Activated CD4-positive, alpha-beta T cell treated with anti-CD3 and anti-CD28 coated beads, Interleukin-10, Interleukin-2, amounts not matched to agents 100 ng/mL and 50 ng/mL, durations not matched to agents 16 hours and 8 hours (primary cell): ENCODE measurements at regions not wholly inside any gene's neighbourhood (a gene's known extent, or its start where the extent isn't known, plus 50 kb on each side); places are given as distances from the start of the nearest gene placed in this dataset.
A peak's percentile ranks its signal among the peaks of the same experiment; 100 is the strongest.

Experiments used
- DNase-seq: peaks from one replicate; pipeline ENCODE4 v3.0.0-alpha.2; 2020

GRCh38 chr15:35596285-35596684, 50.3 kb upstream of the DPH6 start:
- DNase-seq, result no peak

DNA sequence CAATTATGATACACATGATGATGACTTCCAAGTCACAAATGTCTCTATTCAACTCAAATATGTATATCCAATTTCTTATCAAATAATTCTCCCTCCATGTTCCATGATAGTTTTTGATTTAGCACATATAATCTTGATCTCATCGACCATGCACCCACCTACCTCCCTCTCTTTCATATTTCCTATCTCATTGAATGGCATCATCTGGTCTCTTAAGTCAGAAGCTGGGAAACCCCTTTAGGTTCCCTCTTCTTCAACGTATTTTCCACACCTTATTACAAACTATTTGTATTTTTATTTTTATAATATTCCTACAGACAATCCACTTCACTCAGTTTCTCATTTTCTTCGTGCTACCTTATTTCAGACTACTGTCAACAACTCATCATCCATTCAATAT, 56.9 kb upstream of the DPH6 start:
- DNase-seq, result no peak

- peak; percentile 13 for DNase-seq
Observed at GRCh38 chr15:35603301-35603700, 57.3 kb upstream of the DPH6 start.

GRCh38 chr15:35603856-35604255, 57.9 kb upstream of the DPH6 start:
- DNase-seq, result no peak

DNA sequence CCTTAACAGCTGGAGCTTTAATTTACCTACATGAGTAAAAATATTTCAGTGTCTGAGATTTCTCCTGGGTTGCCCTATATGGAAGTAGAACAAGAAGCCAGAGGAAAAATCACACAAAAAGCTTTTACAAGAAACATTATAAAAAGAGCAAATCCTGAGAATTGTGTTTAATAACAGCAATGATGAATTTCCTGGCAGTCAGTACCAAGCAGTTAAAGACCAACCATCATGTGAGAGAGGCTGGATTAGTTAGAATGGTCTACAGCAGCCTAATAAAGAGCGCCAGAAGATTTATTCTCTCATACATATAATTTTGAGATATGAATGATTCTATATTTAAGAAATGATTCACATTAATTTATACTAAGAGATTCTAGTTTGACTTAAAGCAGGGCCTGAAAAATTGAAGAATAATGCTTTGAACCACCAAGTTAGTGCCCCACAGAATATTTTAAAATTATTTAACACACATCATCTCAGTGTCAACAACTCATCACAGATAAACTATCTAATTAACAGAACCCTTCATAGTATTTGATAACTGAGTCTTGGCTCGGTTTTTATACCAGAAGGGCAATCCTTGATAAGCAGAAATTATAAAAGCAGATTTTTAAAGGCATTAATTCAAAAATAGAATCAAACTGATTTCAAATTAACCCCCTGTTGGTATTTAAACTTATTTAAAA, 59.9 kb upstream of the DPH6 start:
- DNase-seq, result no peak

- DNase-seq, result no peak
Observed at GRCh38 chr15:35606450-35606779, 60.5 kb upstream of the DPH6 start.

DNA sequence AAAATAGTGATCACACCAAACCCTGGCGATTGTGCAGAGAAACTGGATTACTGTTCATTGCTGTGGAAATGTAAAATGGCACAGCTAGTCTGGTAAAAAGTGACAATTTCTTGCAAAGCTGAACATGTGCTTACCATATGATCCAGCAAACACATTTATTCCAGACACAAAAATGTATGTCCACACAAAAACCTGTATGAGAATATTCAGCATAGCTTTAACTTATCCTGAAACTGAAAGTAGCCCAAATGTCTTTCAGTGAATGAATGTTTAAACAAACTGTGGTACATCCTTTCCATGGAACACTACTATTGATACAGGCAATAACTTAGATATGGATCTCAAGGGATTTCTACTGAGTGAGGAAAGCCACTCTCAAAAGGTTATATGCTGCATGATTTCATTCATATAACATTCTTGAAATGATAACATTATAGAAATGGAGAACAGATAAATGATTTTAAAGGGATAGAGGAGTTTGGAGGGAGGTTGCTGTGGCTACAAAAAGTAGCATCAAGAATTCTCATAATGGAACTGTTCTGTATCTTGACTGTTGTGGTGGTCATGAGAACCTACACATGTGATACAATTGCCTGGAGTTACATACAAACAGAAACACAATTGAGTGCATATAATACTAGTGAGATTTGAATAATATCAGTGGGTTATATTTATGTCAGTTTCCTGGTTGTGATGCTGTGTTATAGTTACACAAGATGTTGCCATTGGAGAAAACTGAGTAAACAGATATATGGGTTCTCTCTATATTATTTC, 70.7 kb upstream of the DPH6 start:
- peak; percentile 2 for DNase-seq

- DNase-seq, result no peak
Observed at GRCh38 chr15:35618260-35619188, 72.6 kb upstream of the DPH6 start.

- no peak for DNase-seq
Observed at GRCh38 chr15:35622641-35623340, 76.8 kb upstream of the DPH6 start.

DNA sequence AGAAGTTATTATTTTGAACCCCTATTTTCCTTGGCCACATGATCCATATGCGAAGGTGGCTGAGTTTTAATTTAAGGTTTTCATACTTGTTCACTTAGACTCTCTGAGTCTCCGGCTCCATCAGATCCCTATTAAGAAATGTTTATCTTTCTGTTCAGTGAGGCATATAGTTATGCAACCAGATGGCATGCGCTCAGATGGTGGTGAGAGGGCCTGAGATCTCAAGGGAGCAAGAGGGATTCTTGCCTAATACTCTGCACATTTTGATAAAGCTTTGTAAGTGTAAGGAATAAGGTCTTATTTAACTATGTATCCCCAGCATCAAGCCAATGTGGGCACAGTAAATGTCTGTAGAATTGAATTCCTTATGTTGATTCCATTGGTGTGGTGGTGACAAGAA, 78.9 kb upstream of the DPH6 start:
- no peak for DNase-seq

DNA sequence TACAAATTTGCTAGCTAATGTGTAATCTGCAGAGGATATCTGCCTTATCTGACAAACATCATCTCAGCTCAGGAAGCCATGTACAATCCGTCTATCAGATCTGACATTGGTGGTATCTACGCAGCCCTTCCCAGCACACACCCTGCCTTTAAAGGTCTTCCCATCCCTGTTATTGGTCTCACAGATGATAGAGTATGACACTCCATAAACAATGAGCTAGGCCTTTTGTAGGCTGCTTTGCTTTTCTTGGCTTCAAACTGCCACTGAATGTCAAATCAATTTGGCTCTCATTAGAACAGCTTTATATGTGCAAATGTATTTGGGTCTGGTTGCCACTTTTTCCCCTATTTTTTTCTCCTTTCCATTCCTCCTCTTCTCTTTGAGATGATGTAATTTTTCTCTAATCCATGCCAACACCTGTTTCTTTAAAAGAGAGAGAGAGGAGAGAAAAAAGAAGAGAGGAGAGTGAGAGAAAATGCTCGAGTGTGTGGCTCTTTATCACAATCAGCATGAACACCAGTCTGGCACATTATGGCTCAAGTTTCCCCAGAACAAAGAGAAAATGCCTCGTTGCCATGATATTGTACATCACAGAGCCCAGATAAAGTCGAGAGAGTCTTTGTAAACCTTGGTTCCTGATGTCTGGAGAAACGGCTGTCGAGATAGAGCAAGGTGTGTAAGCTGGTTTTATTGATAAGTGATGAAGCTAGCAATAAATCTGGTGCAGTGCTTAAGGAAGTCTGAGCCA, 80.8 kb upstream of the DPH6 start:
- DNase-seq, result no peak

DNA sequence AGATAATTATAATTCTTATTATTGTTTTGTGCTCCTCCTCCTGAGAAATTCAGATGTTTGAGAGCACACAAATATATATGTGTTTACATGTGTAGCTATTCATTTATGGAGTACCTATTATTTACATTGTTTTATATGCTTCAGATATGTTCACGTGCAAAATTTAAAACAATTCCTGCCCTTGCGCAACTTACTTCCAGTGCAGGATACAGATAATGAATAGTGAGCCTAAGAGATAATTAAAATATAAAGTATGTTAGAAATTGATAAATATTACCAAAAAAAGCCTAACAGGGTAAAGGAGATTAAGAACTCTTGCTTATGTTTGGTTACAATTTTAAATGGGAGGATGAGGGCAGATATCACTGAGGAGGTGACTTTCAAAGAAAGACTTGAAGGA, 81.7 kb upstream of the DPH6 start:
- DNase-seq, result no peak

DNA sequence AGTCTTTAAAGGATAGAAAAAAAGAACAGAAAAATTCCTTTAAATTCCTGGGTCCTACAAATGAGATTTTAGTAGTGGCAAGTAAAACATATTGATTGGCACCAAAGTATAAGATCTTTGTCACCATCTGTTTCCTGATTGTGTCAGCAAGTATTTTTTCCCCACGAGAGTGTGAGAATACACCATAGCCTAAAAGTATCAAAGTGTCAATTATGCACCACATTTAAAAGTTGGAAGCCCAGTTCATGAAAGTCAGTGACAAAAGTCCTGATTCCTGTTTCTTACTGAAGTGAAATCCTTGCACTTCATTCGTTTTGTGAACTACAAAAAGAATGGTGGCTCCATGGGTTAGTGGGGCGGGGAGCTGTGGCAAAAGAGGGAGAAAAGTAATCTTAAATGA, 83.8 kb upstream of the DPH6 start:
- DNase-seq, result no peak

GRCh38 chr15:35630532-35630931, 84.6 kb upstream of the DPH6 start:
- no peak for DNase-seq

GRCh38 chr15:35630985-35631384, 85.0 kb upstream of the DPH6 start:
- DNase-seq, result no peak

- DNase-seq, result no peak
Observed at GRCh38 chr15:35633677-35634076, 87.7 kb upstream of the DPH6 start.

DNA sequence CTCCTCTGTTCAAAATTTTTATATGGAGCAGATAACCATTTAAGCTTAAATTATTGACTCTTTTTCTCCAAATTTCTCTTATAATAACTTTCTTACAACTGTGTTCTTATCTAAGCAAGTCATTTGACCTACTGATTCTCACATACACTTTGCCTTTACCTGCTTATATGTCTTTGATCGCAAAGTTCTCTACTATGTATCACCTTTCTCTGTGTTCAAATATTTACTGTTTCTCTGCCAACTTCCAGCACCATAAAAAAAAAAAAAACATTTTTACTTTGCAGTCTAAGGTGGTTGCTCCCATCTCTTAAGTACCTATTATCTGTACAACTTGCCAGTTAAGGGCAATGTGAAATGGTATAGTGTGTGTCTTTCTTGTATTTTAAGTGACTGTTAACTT, 100.8 kb upstream of the DPH6 start:
- no peak for DNase-seq

DNA sequence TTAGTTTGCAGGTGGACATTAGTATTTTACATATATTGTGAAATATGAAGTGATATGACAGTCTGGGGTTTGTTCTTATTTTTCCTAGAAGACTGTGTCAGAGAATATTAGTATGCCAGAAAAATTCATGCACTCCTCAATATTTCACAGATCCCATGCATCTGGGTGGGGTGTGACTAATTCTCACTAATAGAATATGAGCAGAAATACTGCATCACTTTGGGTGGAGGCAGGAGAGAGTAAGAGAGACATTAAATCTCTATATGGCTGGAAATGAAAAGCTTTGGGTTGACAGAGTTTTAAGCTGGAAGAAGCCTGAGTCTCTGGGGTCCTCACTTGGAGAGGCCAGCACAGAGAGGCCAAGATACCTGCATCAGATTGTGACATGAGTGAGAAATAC, 101.3 kb upstream of the DPH6 start:
- no peak for DNase-seq

DNA sequence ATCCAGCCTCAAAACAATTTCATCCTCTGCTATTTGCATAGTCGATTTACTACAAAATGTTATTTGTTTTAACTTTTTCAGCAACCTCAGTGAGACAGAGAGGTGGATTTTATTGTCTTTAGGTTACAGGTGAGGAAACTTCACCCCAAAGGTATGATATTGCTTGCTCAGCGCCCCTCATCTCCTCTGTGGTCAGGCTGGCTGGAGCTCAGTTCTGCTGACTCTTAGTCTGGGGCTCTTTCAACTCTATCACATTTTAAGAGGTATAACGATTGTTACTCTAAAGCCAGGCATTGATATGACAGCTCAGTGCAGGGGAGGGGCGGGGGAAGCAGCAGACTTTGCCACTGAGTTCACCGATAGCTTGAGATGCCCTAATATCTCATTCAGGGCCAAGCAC, 103.0 kb upstream of the DPH6 start:
- no peak for DNase-seq

GRCh38 chr15:35649575-35649974, 103.6 kb upstream of the DPH6 start:
- no peak for DNase-seq

GRCh38 chr15:35654332-35654731, 108.4 kb upstream of the DPH6 start:
- no peak for DNase-seq

GRCh38 chr15:35657679-35658311, 111.8 kb upstream of the DPH6 start:
- DNase-seq, result peak; percentile 88
